HG03442 (cell line): ENCODE measurements at regions not wholly inside any gene's neighbourhood (a gene's known extent, or its start where the extent isn't known, plus 50 kb on each side); places are given as distances from the start of the nearest gene placed in this dataset.

Experiments
- ATAC-seq: cut with Tn5 transposase; IDR thresholded peaks from one replicate; pipeline ENCODE4 v1.9.1; 2021; ENCODE audit warnings: mild to moderate bottlenecking, moderate library complexity; ENCODE audit not compliant: unreplicated experiment

DNA sequence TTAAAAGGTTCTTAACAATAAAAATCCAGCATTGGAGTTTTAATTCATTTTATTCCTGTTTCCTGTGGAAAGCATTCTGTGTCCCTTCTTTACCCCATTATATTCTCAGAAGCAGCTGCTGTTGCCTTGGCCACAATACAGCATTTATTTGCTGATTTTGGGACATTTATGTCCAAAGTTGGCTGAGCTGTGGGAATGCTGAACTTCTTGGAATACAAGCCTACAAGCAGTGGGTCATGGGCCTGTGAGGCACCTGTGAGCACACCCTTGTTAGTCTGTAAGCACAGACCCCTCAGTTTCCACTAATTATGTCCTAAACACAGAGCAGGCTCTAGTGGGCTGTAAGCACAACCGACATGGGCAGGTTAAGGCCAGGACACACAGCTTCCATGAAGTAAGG, 122.2 kb upstream of the IGF1 start:
- no peak for ATAC-seq

GRCh38 chr12:102601621-102602020, 121.3 kb upstream of the IGF1 start:
- ATAC-seq, result no peak

GRCh38 chr12:102596687-102597086, 116.3 kb upstream of the IGF1 start:
- no peak for ATAC-seq

- no peak for ATAC-seq
Measured at GRCh38 chr12:102596031-102596430, 115.7 kb upstream of the IGF1 start.

GRCh38 chr12:102595315-102595714, 115.0 kb upstream of the IGF1 start:
- no peak for ATAC-seq

- no peak for ATAC-seq
Measured at GRCh38 chr12:102593134-102593533, 112.8 kb upstream of the IGF1 start.

- ATAC-seq, result no peak
Measured at GRCh38 chr12:102592134-102592533, 111.8 kb upstream of the IGF1 start.

DNA sequence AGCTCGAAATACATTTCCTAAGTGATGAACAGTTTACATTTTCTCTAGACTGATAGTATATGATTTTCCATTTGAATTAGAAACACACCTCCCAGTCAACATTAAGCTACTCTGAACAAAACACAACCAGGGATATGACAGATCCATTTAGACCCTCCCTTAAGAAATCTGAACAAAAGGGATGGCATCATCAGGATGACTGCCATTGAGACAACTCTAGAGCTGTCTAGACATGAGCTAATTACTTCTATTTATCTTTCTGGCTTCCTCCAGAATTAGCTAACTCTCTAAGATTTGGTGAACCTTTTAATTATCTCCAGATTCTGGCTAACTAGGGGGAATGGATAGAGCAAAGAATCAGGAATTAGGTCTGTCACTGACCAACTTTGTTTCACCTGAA, 92.9 kb upstream of the IGF1 start:
- no peak for ATAC-seq

GRCh38 chr12:102571889-102572288, 91.5 kb upstream of the IGF1 start:
- ATAC-seq, result no peak

GRCh38 chr12:102570256-102570655, 89.9 kb upstream of the IGF1 start:
- no peak for ATAC-seq

DNA sequence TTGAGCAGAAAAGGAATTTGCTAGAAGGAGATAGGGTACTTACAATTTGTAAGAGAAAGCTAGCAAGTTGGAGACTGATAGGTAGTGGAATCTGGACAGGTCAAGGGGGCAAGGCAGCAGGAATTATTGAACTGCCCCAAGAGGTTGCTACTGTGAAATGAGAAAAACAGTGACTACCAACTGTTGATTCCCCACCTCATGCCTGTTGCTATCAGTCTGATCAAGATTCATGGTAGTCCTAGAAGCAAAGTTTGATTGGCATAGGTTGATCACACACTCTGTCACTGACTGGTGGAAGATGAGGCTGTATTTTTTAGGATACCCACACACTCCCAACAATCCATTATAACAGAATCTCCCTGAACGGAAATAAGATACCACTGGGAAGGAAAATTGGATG, 89.4 kb upstream of the IGF1 start:
- no peak for ATAC-seq

GRCh38 chr12:102568276-102568675, 87.9 kb upstream of the IGF1 start:
- no peak for ATAC-seq

- no peak for ATAC-seq
Measured at GRCh38 chr12:102567031-102567985, 86.9 kb upstream of the IGF1 start.

DNA sequence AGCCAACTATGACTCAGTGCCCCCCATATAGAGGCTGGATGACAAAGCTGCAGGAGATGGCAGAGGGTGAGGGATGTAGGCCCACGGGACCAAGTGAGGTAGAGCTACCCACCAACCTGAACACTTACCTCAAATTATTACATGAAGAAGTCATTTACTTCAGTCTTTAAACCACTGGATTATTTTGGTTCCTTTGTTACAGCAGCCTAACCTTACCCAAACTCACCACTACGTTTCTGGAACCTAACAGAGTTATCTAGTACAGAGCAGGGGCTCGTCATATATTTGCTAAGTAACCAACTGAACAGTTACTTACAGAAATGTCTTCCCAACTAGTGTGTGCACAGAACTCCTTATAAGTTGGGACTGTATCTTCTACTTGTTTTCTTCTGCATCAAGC, 85.2 kb upstream of the IGF1 start:
- ATAC-seq, result no peak

DNA sequence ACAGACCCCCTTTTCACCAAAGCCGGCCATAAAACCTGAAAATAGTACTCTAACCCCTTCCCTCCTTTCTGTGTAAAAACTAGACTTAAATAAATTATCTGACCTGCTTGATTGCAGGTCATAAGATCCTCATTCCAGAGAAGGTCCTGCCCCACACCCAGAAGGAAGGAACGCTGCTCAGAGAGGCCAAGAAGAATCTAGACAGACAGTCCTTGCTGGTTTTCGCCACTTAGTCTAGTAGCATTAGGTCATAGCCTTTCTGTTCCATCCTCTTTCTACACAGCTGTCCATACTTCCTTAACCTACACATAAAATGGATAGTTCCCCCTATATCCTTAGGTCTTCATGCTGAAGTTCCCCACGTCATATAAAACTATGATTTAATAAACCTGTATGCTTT, 83.7 kb upstream of the IGF1 start:
- ATAC-seq, result no peak

- no peak for ATAC-seq
Measured at GRCh38 chr12:102562836-102563425, 82.6 kb upstream of the IGF1 start.

DNA sequence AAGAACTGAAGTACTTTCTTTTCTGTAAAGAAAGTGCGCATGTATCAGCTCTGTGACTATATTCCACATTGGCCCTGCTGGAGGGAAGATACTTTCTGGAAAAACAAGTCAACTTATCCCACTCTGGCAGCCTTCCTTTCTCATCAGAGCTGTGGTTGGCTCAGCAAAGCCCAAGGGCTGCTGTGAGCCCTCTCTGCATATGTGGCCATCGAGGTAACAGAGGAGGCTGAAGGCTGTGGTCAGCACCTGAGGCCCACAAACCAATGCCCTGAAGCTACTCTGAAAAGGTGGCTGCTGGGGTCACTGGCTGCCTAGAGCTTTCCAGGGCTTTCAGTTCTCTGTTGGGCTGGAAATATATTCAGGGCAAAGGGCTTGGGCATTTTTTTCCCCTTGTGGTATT, 70.8 kb upstream of the IGF1 start:
- no peak for ATAC-seq

DNA sequence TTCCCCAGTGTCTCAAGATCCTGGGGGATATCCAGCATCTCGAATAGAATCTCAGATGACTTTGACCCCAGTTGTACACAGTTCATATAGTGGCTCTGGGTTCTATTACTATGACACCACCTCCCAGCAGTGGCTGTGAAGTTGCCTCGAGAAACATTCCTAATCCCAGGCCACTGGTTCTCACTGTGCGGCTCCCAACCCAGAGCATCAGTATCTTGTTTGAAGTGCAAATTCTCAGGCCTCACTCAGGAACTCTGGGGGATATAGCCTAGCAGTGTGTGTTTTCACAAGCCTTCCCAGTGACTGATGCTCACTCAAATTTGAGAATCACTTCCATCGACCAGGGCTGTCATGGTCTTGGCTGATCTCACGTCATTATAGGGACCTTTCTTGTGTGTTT, 69.3 kb upstream of the IGF1 start:
- no peak for ATAC-seq

DNA sequence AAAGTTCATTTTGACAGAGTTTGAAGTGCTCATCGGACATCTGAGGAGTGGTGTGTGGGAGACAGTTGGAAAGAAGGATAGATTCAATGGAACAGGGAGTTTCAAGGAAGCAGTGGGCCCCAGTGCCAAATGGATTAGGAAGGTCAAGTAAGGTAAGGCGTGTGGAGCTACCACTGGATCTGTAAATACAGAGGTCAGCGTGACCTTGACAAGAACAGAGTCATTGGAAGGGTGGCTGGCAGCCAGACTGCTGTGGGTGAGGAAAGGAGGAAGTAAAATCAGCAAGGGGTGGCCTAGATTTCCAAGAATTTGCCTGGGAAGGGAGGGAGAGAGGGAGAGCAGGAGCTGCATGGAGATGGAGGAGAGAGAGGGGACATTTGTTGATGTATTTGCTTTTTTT, 68.2 kb upstream of the IGF1 start:
- no peak for ATAC-seq

DNA sequence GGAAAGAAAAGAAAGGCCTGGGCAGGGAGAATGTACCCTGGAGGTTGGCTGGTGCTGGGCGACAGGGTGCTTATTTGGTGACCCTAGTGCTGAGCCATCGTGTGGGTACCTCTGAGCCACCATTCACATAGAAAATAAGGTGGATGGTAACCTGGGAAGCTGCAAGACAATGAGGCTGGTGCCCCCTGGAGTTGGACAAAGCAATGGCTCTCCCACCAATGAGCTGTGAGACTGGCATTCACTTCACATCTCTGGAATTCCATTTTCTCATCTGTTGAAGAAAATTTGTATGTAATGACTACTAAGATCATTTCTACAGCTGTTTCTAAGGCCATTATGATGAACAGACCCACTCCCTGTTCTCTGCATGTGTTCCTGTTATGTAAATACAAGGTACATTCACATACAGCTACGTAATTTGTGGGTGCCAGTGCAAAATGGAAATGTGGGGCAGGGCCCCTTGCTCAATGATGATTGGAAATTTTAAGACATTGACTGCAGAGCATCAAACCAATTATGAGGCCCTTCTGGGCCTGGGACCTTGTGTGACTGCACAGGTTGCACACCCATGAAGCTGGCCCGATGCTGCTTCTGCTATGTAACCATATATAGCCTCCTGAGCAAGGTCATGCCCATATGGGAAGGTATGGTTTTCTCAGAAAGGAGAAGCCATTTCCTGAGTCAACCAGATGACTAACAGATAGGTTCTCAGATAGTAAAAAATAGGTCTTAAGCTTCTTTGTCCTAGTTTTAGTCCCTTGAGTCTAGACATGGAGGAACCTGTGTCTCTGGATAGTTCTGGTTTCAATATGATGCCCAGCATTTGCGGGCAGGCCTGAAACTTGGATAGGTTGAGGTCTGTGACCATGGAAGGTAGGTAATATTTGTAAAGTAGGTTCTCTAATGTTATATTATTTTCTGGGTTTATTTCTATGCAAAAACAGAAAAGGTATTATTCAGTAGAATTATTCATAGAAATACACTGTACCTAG, 63.4 kb upstream of the IGF1 start:
- no peak for ATAC-seq

GRCh38 chr12:102542816-102543440, 62.6 kb upstream of the IGF1 start:
- no peak for ATAC-seq
